Spleen (tissue), 7 donors: ENCODE measurements at regions not wholly inside any gene's neighbourhood (a gene's known extent, or its start where the extent isn't known, plus 50 kb on each side); places are given as distances from the start of the nearest gene placed in this dataset.

Experiments used
- POLR2AphosphoS5 ChIP-seq, 3 donors: sonication (generic); formaldehyde crosslinking; IDR thresholded peaks; one replicate each; pipeline ENCODE4 v1.5.1; 2017; ENCODE audit warnings: antibody characterized with exemption in 3 of 3
- TF ChIP-seq, protein P1 (sequence below), 11 experiments: fragments of 200-600 bp in 7 of 11; fragments of 450-650 bp in 4 of 11; sonication (generic) in 4 of 11; IDR thresholded peaks in 8 of 11; conservative IDR thresholded peaks in 3 of 11; 1 replicate in 7 of 11; 2 replicates in 4 of 11; pipeline versions ENCODE4 v1.4.0 to v1.8.0; 2016 to 2021; ENCODE audit warnings: antibody characterized with exemption in 11 of 11, inconsistent platforms in 4 of 11, mild to moderate bottlenecking in 1 of 11
- donor health status: DM: no; HTN: no; CAD: no; lungs with moderate emphysema.
- donor health status: DM: no; HTN: no; CAD: no.
- donor health status: DM: no; HTN: no; CAD: no.

DNA sequence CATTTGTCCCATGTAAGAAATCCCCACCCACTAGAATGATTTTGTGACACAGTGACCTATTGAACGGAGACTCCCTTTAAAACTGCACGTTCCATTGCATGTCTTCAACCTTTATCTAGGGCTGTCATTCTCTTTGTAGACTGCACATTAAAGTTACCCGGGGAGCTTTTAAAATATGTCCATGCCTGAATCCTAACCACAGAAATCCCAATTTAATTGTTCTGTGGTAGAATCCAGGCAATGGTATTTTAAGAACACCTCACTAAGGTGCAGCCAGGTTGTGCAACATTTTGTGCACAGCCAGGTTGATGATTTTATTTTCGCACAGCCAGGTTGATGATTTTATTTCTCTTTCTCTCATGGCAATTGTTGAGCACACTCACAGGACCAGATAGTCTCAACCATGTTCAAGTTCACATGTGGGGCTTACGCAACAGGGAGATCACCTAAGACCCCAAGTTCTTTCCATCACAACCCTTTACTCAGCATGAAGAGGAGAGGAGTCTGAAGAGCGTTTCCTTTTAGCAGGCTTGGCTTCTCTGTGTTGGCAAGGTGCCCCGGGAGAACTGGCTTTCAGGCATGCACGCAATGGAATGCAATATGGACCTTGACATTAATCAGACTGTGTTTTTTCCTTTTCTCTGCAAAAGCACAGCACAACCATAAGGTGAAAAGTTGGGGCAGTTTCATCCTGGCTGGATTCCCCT, 467.3 kb upstream of the ETAA1 start:
- TF ChIP-seq, protein P1, sequence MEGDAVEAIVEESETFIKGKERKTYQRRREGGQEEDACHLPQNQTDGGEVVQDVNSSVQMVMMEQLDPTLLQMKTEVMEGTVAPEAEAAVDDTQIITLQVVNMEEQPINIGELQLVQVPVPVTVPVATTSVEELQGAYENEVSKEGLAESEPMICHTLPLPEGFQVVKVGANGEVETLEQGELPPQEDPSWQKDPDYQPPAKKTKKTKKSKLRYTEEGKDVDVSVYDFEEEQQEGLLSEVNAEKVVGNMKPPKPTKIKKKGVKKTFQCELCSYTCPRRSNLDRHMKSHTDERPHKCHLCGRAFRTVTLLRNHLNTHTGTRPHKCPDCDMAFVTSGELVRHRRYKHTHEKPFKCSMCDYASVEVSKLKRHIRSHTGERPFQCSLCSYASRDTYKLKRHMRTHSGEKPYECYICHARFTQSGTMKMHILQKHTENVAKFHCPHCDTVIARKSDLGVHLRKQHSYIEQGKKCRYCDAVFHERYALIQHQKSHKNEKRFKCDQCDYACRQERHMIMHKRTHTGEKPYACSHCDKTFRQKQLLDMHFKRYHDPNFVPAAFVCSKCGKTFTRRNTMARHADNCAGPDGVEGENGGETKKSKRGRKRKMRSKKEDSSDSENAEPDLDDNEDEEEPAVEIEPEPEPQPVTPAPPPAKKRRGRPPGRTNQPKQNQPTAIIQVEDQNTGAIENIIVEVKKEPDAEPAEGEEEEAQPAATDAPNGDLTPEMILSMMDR (IDR thresholded peaks at IDR 0.05 in 8 of 11, conservative IDR thresholded peaks at IDR 0.05 in 3 of 11), result no peak
- TF ChIP-seq POLR2AphosphoS5 (IDR thresholded peaks at IDR 0.05), result no peak
